ENCODE measurements at regions not wholly inside any gene's neighbourhood (a gene's known extent, or its start where the extent isn't known, plus 50 kb on each side); places are given as distances from the start of the nearest gene placed in this dataset.
"Not testable (repeated sequence)": the region's sequence is repeated elsewhere in the genome, so short reads cannot be mapped to it uniquely, and the experiment has no call there.

DNA sequence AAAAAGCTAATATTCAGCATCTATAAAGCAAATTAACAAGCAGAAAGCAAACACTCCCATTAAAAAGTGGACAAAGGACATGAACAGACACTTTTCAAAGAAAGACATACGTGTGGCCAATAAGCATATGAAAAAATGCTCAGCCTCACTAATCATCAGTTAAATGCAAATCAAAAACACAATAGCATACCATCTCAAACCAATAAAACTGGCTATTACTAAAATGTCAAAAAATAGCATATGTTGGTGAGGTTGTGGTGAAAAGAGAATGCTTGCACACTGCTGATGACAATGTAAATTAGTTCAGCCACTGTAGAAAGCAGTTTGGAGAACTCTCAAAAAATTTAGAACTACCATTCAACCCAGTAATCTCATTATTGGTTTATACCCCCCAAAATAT, 284.6 kb upstream of the KCND2 start:
- DNase-seq (no peak), ATAC-seq (no peak)
- no peaks in the 10 kb centered on the region for H3K4me1 ChIP-seq (ENCODE audit: control insufficient read depth, insufficient read depth, low read length)
- H3K9me3 ChIP-seq (ENCODE audit: control insufficient read depth, low read length): no peaks in the 10 kb centered on the region
- H3K27me3 ChIP-seq (ENCODE audit: control insufficient read depth, insufficient read depth): no peaks in the 10 kb centered on the region
- intact Hi-C loops (cut with DNase I): no loop called here
- H3K4me3 ChIP-seq (ENCODE audit: low read length): no peak overlapping the region
- 82% methylated on average over 1 of the region's 1 CpG for WGBS
- H3K27ac ChIP-seq (ENCODE audit: low read length): no peak overlapping the region

DNA sequence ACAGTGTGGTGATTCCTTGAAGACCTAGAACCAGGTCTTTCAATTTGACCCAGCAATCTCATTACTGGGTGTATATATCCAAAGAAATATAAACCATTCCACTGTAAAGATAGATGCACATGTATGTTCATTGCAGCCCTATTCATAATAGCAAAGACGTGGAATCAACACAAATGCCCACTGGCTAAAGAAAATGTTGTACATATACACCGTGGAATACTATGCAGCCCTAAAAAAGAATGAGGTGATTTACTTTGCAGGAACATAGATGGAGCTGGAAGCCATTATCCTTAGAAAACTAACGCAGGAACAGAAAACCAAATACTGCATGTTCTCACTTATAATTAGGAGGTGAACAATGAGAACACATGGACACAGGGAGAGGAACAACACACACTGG, 278.0 kb upstream of the KCND2 start:
- Histone ChIP-seq H3K4me3 (ENCODE audit: low read length) (no peak overlapping the region), H3K9me3 (ENCODE audit: control insufficient read depth, low read length) (no peaks in the 10 kb centered on the region), H3K27ac (ENCODE audit: low read length) (no peak overlapping the region), H3K27me3 (ENCODE audit: control insufficient read depth, insufficient read depth) (no peaks in the 10 kb centered on the region), H3K4me1 (ENCODE audit: control insufficient read depth, insufficient read depth, low read length) (no peaks in the 10 kb centered on the region)
- ATAC-seq (no peak), DNase-seq (no peak)
- 78% methylated on average over 3 of the region's 3 CpGs for WGBS
- intact Hi-C loops (cut with DNase I): no loop called here

DNA sequence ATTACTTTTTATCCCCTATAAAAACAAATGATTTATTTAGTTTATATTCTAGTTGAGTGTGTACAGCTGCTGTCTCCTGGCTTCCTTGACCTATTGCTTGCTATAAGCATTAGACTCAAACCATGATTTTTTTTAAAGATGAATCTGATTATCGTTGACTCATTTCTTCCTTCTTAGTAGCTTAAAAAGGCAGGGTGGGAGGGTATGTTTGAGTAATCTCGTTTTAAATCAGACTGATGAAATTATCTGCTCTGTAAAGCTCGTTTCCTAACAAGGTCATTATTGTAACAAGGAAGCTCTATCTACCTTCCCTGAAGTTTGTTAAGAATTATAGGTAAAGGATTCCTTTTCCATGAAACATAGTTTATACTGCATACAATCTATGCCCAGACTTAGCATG, 276.3 kb upstream of the KCND2 start:
- no peak for ATAC-seq
- no peak overlapping the region for H3K4me3 ChIP-seq (ENCODE audit: low read length)
- intact Hi-C loops (cut with DNase I): no loop called here
- WGBS: 49% methylated on average over 3 of the region's 3 CpGs
- H3K9me3 ChIP-seq (ENCODE audit: control insufficient read depth, low read length): no peaks in the 10 kb centered on the region
- no peak overlapping the region for H3K27ac ChIP-seq (ENCODE audit: low read length)
- no peaks in the 10 kb centered on the region for H3K27me3 ChIP-seq (ENCODE audit: control insufficient read depth, insufficient read depth)
- H3K4me1 ChIP-seq (ENCODE audit: control insufficient read depth, insufficient read depth, low read length): no peaks in the 10 kb centered on the region
- no peak for DNase-seq

DNA sequence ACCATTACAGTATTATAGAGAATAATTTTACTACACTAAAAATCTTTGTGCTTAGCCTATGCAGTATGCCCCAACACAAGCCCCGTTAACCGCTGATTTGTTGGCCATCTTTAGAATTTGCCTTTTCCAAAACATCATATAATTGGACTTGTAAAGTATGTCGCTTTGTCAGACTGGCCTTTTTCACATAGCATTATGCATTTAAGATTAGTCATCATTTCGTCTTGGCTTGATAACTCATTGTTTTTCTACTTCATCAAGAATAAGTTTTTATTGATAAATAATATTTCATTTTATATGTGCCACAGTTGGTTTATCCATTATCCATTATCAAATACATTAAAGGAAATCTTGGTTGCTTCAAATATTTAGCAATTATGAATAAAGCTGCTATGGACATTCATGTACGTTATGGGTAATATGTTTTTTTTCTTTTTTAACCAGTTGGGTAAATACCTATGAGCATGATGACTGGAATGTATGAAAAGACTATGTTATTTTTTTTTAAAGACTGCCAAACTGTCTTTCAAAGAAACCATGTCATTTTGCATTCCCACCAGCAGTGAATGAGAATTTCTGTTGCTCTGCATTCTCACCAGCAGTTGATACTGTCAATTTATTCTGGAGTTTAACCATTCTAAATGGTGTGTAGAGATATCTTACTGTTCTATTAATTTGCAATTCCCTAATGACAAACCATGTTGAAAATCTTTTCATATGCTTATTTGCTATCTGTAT, 273.1 kb upstream of the KCND2 start:
- ATAC-seq (no peak), DNase-seq (no peak)
- Histone ChIP-seq H3K27me3 (ENCODE audit: control insufficient read depth, insufficient read depth) (no peaks in the 10 kb centered on the region), H3K4me3 (ENCODE audit: low read length) (no peak overlapping the region), H3K4me1 (ENCODE audit: control insufficient read depth, insufficient read depth, low read length) (no peaks in the 10 kb centered on the region), H3K27ac (ENCODE audit: low read length) (no peak overlapping the region), H3K9me3 (ENCODE audit: control insufficient read depth, low read length) (no peaks in the 10 kb centered on the region)
- intact Hi-C loops (cut with DNase I): no loop called here
- WGBS: 85% methylated on average over 5 of the region's 5 CpGs

DNA sequence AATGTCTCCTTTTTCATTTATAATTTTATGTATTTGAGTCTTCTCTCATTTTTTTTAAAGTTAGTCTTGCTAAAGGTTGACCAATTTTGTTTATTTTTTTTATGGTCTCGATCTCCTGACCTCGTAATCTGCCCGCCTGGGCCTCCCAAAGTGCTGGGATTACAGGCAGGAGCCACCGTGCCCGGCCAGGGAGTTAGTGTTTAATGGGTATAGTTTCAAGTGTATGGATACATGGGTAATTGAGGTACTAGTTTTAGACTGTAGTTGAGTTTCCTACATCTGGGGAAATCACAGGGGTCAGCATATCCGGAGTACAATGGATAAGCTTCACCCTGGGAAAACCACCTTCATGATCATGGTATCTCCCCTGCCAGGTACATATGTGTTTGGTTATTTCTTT, 267.3 kb upstream of the KCND2 start:
- Histone ChIP-seq H3K9me3 (ENCODE audit: control insufficient read depth, low read length) (no peaks in the 10 kb centered on the region), H3K4me1 (ENCODE audit: control insufficient read depth, insufficient read depth, low read length) (no peaks in the 10 kb centered on the region), H3K27ac (ENCODE audit: low read length) (no peak overlapping the region), H3K27me3 (ENCODE audit: control insufficient read depth, insufficient read depth) (no peaks in the 10 kb centered on the region), H3K4me3 (ENCODE audit: low read length) (no peak overlapping the region)
- 87% methylated on average over 6 of the region's 6 CpGs for WGBS
- ATAC-seq (no peak), DNase-seq (no peak)
- intact Hi-C loops (cut with DNase I): no loop called here

DNA sequence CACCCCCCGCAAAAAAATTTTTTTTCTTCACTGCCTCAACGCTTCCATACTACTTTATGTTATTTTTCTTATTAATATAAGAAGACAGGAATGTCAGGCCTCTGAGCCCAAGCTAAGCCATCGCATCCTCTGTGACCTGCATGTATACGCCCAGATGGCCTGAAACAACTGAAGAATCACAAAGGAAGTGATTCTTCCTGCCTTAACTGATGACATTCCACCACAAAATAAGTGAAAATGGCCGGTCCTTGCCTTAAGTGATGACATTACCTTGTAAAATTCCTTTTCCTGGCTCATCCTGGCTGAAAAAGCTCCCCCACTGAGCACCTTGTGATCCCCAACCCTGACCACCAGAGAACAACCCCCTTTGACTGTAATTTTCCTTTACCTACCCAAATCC, 258.7 kb upstream of the KCND2 start:
- DNase-seq, ATAC-seq: not testable (repeated sequence)

DNA sequence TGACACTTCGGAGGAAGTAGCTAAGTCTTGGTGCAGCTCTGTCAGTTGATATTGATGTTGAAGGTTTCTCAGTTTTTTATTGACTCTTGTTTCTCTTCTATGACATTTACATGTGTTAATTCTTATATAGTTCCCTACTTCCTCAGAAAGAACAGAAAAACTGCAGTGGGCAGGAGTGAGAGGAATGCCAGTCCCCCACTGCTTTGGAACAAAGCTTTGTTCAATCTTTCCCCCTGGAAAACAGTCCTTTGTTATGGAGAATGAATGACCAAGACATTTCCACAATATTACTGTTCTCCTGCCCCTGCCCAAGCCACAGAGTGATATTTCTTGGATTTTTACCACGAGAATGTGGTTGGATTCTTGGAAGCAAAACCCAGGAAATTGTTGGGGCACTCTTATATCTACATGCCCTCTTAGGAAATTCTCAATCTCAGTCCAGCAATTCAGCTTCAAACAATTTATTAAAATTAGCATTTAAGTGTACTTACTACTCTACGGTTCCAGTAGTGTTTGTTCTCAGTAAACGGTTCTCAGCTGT, 258.0 kb upstream of the KCND2 start:
- Histone ChIP-seq H3K27ac (ENCODE audit: low read length) (no peak overlapping the region), H3K4me3 (ENCODE audit: low read length) (no peak overlapping the region), H3K27me3 (ENCODE audit: control insufficient read depth, insufficient read depth) (no peaks in the 10 kb centered on the region), H3K9me3 (ENCODE audit: control insufficient read depth, low read length) (no peaks in the 10 kb centered on the region), H3K4me1 (ENCODE audit: control insufficient read depth, insufficient read depth, low read length) (no peaks in the 10 kb centered on the region)
- DNase-seq (no peak), ATAC-seq (no peak)
- 64% methylated on average over 4 of the region's 4 CpGs for WGBS
- intact Hi-C loops (cut with DNase I): no loop called here

More for the DNA sequence above, 258.7 kb upstream of the KCND2 start:
- H3K27me3 ChIP-seq (ENCODE audit: control insufficient read depth, insufficient read depth); H3K4me3 ChIP-seq (ENCODE audit: low read length); H3K4me1 ChIP-seq (ENCODE audit: control insufficient read depth, insufficient read depth, low read length); H3K9me3 ChIP-seq (ENCODE audit: control insufficient read depth, low read length); H3K27ac ChIP-seq (ENCODE audit: low read length); intact Hi-C loops (cut with DNase I): not testable (repeated sequence)
- WGBS: 77% methylated on average over 5 of the region's 5 CpGs

DNA sequence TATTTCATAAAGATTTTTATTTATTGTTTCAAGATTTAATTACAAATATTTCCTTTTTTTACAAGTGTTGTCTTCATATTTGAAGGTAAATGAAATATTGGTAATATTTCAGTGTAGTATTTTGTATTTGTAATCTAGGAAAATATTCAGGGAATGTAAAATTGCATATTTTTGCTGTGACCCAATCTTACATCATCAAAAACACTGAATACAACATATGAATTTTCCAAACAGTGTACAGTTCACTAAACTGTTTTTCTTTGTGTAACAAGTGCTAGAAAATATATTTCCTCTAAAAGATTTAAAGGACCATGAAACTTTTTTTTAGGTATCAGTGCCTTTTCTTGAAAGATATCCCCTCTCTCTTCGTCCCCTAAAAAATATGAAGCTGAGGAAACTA, 251.9 kb upstream of the KCND2 start:
- H3K27me3 ChIP-seq (ENCODE audit: control insufficient read depth, insufficient read depth): no peaks in the 10 kb centered on the region
- H3K27ac ChIP-seq (ENCODE audit: low read length): no peak overlapping the region
- no peak for ATAC-seq
- 69% methylated on average over 1 of the region's 1 CpG for WGBS
- no peaks in the 10 kb centered on the region for H3K9me3 ChIP-seq (ENCODE audit: control insufficient read depth, low read length)
- DNase-seq: no peak
- H3K4me1 ChIP-seq (ENCODE audit: control insufficient read depth, insufficient read depth, low read length): no peaks in the 10 kb centered on the region
- intact Hi-C loops (cut with DNase I): no loop called here
- H3K4me3 ChIP-seq (ENCODE audit: low read length): no peak overlapping the region

DNA sequence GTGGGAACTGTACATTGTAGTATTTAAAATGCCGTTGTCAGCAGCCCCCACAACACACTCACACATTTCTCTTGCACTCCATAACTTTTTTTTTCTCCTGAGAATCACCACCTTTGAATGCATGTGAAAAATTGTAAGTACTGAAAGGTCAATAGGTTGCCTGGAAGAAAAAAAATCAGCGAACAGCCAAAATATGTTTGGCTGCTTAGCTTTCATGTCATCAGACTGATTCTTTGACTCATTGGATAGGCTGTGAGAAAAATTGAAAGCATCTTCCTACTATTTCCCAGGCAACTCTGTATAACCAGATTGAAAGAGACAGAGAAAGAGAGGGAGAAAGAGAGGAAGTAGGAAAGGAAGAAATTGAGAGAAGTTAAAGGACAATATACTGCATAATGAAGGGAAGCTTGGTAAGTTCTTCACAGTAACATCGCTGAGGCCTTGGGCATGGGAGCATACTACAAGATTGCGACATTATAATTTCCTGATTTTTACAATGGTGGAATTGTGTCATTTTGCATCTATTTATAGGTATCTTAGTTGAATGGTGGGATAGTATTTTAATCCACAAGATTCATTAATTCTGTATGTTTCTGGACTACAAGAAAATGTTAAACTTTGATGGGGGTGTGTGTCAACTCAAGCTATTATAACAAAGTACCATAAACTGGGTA, 249.3 kb upstream of the KCND2 start:
- DNase-seq (no peak), ATAC-seq (no peak)
- intact Hi-C loops (cut with DNase I): no loop called here
- no peak overlapping the region for H3K4me3 ChIP-seq (ENCODE audit: low read length)
- H3K9me3 ChIP-seq (ENCODE audit: control insufficient read depth, low read length): no peaks in the 10 kb centered on the region
- no peaks in the 10 kb centered on the region for H3K27me3 ChIP-seq (ENCODE audit: control insufficient read depth, insufficient read depth)
- no peaks in the 10 kb centered on the region for H3K4me1 ChIP-seq (ENCODE audit: control insufficient read depth, insufficient read depth, low read length)
- 69% methylated on average over 4 of the region's 4 CpGs for WGBS
- no peak overlapping the region for H3K27ac ChIP-seq (ENCODE audit: low read length)

DNA sequence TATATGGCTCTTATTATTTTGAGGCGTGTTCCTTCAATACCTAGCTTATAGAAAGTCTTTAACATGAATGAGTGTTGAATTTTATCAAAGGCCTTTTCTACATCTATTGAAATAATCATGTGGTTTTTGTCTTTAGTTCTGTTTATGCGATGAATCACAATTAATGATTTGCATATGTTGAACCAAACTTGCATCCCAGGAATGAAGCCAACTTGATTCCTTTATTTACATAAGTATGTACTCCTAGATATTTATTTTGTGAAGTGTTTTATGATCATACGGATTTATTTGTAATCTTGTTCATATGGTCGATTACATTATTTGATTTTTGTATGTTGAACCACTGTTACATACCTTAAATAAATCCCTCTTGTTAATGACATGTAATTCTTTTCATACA, 244.3 kb upstream of the KCND2 start:
- DNase-seq (no peak), ATAC-seq (no peak)
- no peak overlapping the region for H3K27ac ChIP-seq (ENCODE audit: low read length)
- no peaks in the 10 kb centered on the region for H3K27me3 ChIP-seq (ENCODE audit: control insufficient read depth, insufficient read depth)
- no peaks in the 10 kb centered on the region for H3K9me3 ChIP-seq (ENCODE audit: control insufficient read depth, low read length)
- intact Hi-C loops (cut with DNase I): no loop called here
- 83% methylated on average over 4 of the region's 4 CpGs for whole genome bisulfite sequencing
- no peak overlapping the region for H3K4me3 ChIP-seq (ENCODE audit: low read length)
- no peaks in the 10 kb centered on the region for H3K4me1 ChIP-seq (ENCODE audit: control insufficient read depth, insufficient read depth, low read length)

DNA sequence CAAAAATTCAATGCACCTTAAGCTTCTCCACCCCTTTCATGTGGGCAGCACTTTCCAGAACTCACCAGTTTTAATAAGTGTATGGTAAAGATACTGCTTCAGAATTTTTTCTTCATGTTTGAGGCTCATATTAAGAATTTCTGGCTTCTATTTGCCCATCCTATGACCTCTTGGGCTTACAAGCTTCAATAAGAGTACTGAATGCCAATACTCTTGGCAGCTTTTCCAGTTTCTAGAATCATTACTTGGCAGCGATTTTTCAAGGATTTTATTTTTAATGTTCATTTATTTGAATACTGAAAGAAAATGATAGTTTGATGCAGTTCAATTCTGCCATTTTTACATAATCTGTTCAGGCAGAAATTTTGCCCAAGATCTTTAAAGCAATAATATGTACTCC, 242.1 kb upstream of the KCND2 start:
- intact Hi-C loops (cut with DNase I): no loop called here
- WGBS: 60% methylated on average over 1 of the region's 1 CpG
- Histone ChIP-seq H3K4me1 (ENCODE audit: control insufficient read depth, insufficient read depth, low read length) (no peaks in the 10 kb centered on the region), H3K27me3 (ENCODE audit: control insufficient read depth, insufficient read depth) (no peaks in the 10 kb centered on the region), H3K9me3 (ENCODE audit: control insufficient read depth, low read length) (no peaks in the 10 kb centered on the region), H3K27ac (ENCODE audit: low read length) (no peak overlapping the region), H3K4me3 (ENCODE audit: low read length) (no peak overlapping the region)
- ATAC-seq: no peak
- no peak for DNase-seq

Measured in right cardiac atrium (tissue), 5 donors.